HK-2 (cell line): ENCODE measurements at regions not wholly inside any gene's neighbourhood (a gene's known extent, or its start where the extent isn't known, plus 50 kb on each side); places are given as distances from the start of the nearest gene placed in this dataset.

Experiments used
- DNase-seq: peaks from one replicate; pipeline ENCODE4 v3.0.0-alpha.2; 2018; ENCODE audit not compliant: unreplicated experiment

GRCh38 chr13:103356226-103356864 is 290.1 kb upstream of the SLC10A2 start:
- no peak for DNase-seq

GRCh38 chr13:103354171-103354570 is 288.0 kb upstream of the SLC10A2 start:
- no peak for DNase-seq

- peak; percentile 7 for DNase-seq
Observed at GRCh38 chr13:103351035-103351828, 285.0 kb upstream of the SLC10A2 start.

- DNase-seq = no peak
Observed at GRCh38 chr13:103350147-103350546, 283.9 kb upstream of the SLC10A2 start.

GRCh38 chr13:103349211-103349980 is 283.2 kb upstream of the SLC10A2 start:
- no peak for DNase-seq

GRCh38 chr13:103335241-103335640 is 269.0 kb upstream of the SLC10A2 start:
- DNase-seq = no peak

- DNase-seq = no peak
Observed at GRCh38 chr13:103331924-103332323, 265.7 kb upstream of the SLC10A2 start.

- no peak for DNase-seq
Observed at GRCh38 chr13:103328899-103329298, 262.7 kb upstream of the SLC10A2 start.

- DNase-seq = no peak
Observed at GRCh38 chr13:103326326-103326725, 260.1 kb upstream of the SLC10A2 start.

GRCh38 chr13:103325672-103326071 is 259.5 kb upstream of the SLC10A2 start:
- no peak for DNase-seq

GRCh38 chr13:103324641-103325040 is 258.4 kb upstream of the SLC10A2 start:
- no peak for DNase-seq

GRCh38 chr13:103315711-103316110 is 249.5 kb upstream of the SLC10A2 start:
- no peak for DNase-seq

GRCh38 chr13:103312467-103312866 is 246.2 kb upstream of the SLC10A2 start:
- no peak for DNase-seq

- DNase-seq = no peak
Observed at GRCh38 chr13:103308667-103309066, 242.4 kb upstream of the SLC10A2 start.

- no peak for DNase-seq
Observed at GRCh38 chr13:103306163-103306562, 239.9 kb upstream of the SLC10A2 start.

GRCh38 chr13:103303078-103303651 is 236.9 kb upstream of the SLC10A2 start:
- DNase-seq = no peak

- no peak for DNase-seq
Observed at GRCh38 chr13:103302676-103303075, 236.5 kb upstream of the SLC10A2 start.

- DNase-seq = no peak
Observed at GRCh38 chr13:103299079-103299478, 232.9 kb upstream of the SLC10A2 start.

- DNase-seq = no peak
Observed at GRCh38 chr13:103297083-103297482, 230.9 kb upstream of the SLC10A2 start.

- no peak for DNase-seq
Observed at GRCh38 chr13:103291798-103292572, 225.8 kb upstream of the SLC10A2 start.

GRCh38 chr13:103291226-103291625 is 225.0 kb upstream of the SLC10A2 start:
- no peak for DNase-seq
